ENCODE measurements at regions not wholly inside any gene's neighbourhood (a gene's known extent, or its start where the extent isn't known, plus 50 kb on each side); places are given as distances from the start of the nearest gene placed in this dataset.

DNA sequence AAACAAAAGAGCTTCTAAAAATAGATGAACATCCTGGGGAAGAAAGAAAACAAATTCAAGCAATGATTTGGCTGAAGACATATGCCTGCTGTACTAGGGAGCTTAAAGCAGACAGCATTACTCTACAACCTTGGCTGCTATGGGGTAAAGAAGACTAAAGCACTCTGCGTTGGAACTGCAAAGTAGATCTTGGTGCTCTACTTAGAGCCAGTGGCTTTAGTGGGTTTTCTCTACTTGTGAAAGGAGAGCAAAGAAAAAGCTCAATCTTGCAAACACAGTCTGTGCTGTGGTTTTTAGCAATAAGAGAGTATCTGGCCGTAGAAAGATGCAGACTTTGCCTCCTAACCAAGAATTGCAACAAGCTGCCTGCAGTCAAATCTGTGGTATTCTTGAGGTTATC, 334.7 kb upstream of the NDST3 start:
- Histone ChIP-seq H4K20me1 (ENCODE audit: control insufficient read depth, insufficient read depth, insufficient read length) (no peaks in the 10 kb centered on the region), H3K18ac (ENCODE audit: insufficient read length, low read depth, low read length) (no peak overlapping the region), H2BK12ac (ENCODE audit: insufficient read length, low read depth, low read length) (no peak overlapping the region), H3K4me2 (ENCODE audit: insufficient read depth, insufficient read length, low read length) (no peak overlapping the region), H3K4me1 (ENCODE audit: insufficient read depth, low read length) (no peaks in the 10 kb centered on the region), H4K91ac (ENCODE audit: insufficient read length, low read depth, low read length) (no peak overlapping the region), H3K9ac (ENCODE audit: extremely low read depth, insufficient read length, low read length) (no peak overlapping the region), H3T11ph (ENCODE audit: low read length) (no peak overlapping the region), H3K27me3 (ENCODE audit: insufficient read depth, low read length) (no peaks in the 10 kb centered on the region), H3K23me2 (ENCODE audit: insufficient read length, low read depth, low read length, poor library complexity, severe bottlenecking) (no peaks in the 10 kb centered on the region), H2BK5ac (ENCODE audit: insufficient read length, low read length) (no peak overlapping the region), H2BK15ac (ENCODE audit: low read depth, low read length) (no peak overlapping the region), H3K56ac (ENCODE audit: insufficient read length, low read depth, low read length) (no peak overlapping the region), H3K9me3 (ENCODE audit: control insufficient read depth, low read depth, low read length) (no peaks in the 10 kb centered on the region), H2AK5ac (ENCODE audit: insufficient read length, low read length) (no peak overlapping the region), H3K79me2 (ENCODE audit: insufficient read depth, low read length) (no peaks in the 10 kb centered on the region), H3K14ac (ENCODE audit: insufficient read depth, low read length) (no peak overlapping the region), H4K8ac (replicated peaks; ENCODE audit: insufficient read length, low read depth, low read length) (no peak overlapping the region), H3K79me1 (ENCODE audit: insufficient read depth, low read depth, low read length, poor library complexity, severe bottlenecking) (no peaks in the 10 kb centered on the region), H3K27ac (ENCODE audit: insufficient read length, low read depth, low read length) (no peak overlapping the region), H4K5ac (ENCODE audit: insufficient read length, low read depth, low read length) (no peak overlapping the region), H3K23ac (ENCODE audit: insufficient read length, low read depth, low read length) (no peak overlapping the region), H2BK120ac (ENCODE audit: low read depth, low read length, poor library complexity, severe bottlenecking) (no peak overlapping the region), H2BK20ac (ENCODE audit: low read depth, low read length, poor library complexity, severe bottlenecking) (no peak overlapping the region), H3K4ac (ENCODE audit: low read depth, low read length) (no peak overlapping the region), H2AFZ (ENCODE audit: low read length) (no peak overlapping the region)
- Mint-ChIP-seq H3K27me3 (ENCODE audit: low read depth) (no peaks in the 10 kb centered on the region), H3K4me1 (no peaks in the 10 kb centered on the region), H3K27ac (no peak overlapping the region), H3K4me3 (no peak overlapping the region), H3K9me3 (no peaks in the 10 kb centered on the region), H3K36me3 (ENCODE audit: insufficient read depth in 1 of 3, low read depth in 3 of 3) (no peaks in the 10 kb centered on the region)
- TF ChIP-seq, protein P1, sequence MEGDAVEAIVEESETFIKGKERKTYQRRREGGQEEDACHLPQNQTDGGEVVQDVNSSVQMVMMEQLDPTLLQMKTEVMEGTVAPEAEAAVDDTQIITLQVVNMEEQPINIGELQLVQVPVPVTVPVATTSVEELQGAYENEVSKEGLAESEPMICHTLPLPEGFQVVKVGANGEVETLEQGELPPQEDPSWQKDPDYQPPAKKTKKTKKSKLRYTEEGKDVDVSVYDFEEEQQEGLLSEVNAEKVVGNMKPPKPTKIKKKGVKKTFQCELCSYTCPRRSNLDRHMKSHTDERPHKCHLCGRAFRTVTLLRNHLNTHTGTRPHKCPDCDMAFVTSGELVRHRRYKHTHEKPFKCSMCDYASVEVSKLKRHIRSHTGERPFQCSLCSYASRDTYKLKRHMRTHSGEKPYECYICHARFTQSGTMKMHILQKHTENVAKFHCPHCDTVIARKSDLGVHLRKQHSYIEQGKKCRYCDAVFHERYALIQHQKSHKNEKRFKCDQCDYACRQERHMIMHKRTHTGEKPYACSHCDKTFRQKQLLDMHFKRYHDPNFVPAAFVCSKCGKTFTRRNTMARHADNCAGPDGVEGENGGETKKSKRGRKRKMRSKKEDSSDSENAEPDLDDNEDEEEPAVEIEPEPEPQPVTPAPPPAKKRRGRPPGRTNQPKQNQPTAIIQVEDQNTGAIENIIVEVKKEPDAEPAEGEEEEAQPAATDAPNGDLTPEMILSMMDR (conservative IDR thresholded peaks at IDR 0.05) = no peak
- no peak for DNase-seq
- WGBS (ENCODE audit: extremely low coverage, insufficient read length, low lambda C conversion rate) = no CpG with 5 or more reads among the region's 2 CpGs

Measured in H9 (cell line).